Gastrocnemius medialis (tissue), 4 donors: ENCODE measurements at regions not wholly inside any gene's neighbourhood (a gene's known extent, or its start where the extent isn't known, plus 50 kb on each side); places are given as distances from the start of the nearest gene placed in this dataset.

Source experiments
- POLR2A ChIP-seq, 2 donors: fragments of 450-650 bp; IDR thresholded peaks; one replicate each; pipeline ENCODE4 v1.6.1; 2017; ENCODE audit warnings: antibody characterized with exemption in 2 of 2, mild to moderate bottlenecking in 2 of 2, moderate library complexity in 2 of 2
- TF ChIP-seq, protein P1 (sequence below), 5 experiments: fragments of 450-650 bp in 3 of 5; fragments of 200-600 bp in 2 of 5; sonication (generic) in 2 of 5; IDR thresholded peaks in 4 of 5; conservative IDR thresholded peaks in 1 of 5; 1 replicate in 4 of 5; 2 replicates in 1 of 5; pipeline ENCODE4 v1.5.1; 2016 to 2019; ENCODE audit warnings: antibody characterized with exemption in 5 of 5, mild to moderate bottlenecking in 3 of 5, moderate library complexity in 3 of 5

DNA sequence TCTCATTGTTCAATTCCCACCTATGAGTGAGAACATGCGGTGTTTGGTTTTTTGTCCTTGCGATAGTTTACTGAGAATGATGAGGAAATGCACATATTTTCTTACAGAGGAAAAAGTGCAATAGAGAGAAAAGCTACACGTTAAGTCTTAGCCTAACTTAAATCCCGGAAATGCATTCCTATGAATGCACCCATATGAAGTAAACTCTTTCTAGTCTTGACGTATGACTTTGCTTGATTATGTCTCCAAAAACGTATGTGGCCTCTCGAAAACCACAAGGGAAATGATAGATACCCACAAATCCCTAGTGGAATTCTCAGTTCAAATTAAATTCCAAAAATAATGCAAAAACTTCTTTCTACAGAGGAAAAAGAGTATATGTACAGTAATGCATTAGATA is 90.7 kb upstream of the SASH1 start:
- TF ChIP-seq, protein P1, sequence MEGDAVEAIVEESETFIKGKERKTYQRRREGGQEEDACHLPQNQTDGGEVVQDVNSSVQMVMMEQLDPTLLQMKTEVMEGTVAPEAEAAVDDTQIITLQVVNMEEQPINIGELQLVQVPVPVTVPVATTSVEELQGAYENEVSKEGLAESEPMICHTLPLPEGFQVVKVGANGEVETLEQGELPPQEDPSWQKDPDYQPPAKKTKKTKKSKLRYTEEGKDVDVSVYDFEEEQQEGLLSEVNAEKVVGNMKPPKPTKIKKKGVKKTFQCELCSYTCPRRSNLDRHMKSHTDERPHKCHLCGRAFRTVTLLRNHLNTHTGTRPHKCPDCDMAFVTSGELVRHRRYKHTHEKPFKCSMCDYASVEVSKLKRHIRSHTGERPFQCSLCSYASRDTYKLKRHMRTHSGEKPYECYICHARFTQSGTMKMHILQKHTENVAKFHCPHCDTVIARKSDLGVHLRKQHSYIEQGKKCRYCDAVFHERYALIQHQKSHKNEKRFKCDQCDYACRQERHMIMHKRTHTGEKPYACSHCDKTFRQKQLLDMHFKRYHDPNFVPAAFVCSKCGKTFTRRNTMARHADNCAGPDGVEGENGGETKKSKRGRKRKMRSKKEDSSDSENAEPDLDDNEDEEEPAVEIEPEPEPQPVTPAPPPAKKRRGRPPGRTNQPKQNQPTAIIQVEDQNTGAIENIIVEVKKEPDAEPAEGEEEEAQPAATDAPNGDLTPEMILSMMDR (IDR thresholded peaks at IDR 0.05 in 4 of 5, conservative IDR thresholded peaks at IDR 0.05 in 1 of 5): no peak
- no peak for TF ChIP-seq POLR2A (IDR thresholded peaks at IDR 0.05)
